ENCODE measurements at regions not wholly inside any gene's neighbourhood (a gene's known extent, or its start where the extent isn't known, plus 50 kb on each side); places are given as distances from the start of the nearest gene placed in this dataset.
"Not testable (repeated sequence)": the region's sequence is repeated elsewhere in the genome, so short reads cannot be mapped to it uniquely, and the experiment has no call there.

DNA sequence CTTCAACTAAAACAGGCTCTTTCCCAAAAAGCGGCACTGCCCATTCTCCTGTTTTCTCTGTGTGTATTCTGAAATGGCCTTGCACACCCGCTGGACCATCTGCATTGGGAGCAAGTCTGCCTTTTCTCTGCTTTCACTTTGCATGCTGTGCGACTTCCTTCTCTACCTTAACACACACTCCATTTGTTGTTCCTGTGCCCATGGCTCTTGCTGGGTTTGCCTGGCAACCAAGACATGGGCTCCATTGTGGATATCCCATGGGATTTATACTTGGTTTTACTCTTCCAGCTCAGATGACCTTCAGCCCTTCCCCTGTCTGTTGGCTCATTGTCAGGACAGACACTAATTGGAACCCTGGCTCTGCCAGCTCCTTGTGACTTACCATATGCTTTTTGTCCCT is 465.3 kb downstream of the REEP3 start:
- no peak for DNase-seq (ENCODE audit: low read depth in 4 of 4, low spot score in 3 of 4)

DNA sequence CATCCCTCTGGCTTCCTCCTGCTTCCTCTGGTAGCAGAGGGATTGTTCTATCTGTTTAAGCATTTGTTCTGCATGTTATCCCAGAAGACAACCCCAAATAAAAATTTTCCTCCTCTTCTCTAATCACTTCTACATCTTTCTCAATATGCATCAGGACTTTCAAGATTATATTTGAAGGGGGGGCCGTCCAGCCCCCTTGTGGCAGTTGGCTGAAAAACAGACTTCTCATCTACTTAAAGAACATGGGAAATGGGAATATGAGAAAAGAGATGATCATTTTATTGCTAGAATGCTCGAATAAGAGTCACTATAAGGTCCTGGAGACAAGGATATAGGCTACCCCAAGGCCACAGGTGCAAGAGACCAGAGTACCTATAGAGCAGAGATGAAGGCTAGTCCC is 466.0 kb downstream of the REEP3 start:
- DNase-seq (ENCODE audit: low read depth in 4 of 4, low spot score in 3 of 4), result no peak

DNA sequence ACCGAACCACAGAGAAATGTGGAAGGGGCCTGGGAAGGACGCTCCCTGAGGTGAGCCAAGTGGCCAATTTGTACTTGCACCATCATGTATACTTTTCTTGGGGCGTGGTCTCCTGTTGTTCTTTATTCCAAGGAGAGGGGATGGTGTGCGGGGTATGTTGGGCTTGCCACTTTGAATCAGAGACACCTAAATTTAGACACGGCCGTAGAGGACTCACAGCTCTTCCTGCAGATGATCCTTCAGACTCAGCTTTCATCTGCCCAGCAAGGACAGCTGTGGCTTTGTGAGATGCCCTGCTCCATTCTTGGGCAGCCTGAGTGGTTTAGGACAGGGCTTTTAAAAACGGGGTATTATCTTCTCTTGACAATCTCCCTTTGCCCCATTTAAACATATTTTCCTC is 473.2 kb downstream of the REEP3 start:
- no peak for DNase-seq (ENCODE audit: low read depth in 4 of 4, low spot score in 3 of 4)

DNA sequence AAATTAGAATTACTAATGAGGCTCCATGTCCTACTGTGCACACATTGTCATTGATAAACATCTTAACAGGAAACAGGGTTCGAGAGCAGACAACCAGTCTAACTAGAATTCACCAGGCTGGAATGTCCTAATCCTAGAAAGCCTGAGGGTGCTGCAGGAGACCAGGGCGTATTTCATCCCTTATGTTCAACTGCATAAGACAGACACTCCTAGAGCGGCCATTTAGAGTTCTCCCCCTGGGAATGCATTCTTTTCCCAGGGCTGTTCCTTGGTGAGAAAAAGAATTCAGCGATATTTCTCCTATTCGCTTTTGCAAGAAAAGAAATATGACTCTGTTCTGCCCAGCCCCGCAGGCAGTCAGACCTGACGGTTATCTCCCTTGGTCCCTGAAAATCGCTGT is 486.0 kb downstream of the REEP3 start:
- no peak for DNase-seq (ENCODE audit: low read depth in 4 of 4, low spot score in 3 of 4)

DNA sequence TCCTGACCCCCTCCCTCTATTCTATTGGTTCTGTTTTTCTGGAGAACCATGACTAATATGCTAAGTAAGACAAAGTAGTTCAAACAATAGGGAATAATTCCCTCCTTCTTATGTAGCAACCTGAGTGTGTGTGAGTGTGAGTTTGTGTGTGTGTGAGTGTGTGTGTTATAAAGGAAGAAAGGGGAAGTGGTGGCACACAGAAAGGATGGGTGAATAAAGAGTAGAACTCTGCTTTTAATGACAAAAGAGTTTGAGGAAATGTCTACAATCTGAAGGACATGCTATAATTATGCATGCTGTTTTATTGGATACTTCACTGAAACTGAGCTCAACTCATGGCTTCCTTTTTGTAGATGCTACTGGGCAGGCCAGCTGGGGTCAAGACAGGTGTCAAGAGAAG is 489.5 kb downstream of the REEP3 start:
- no peak for DNase-seq (ENCODE audit: low read depth in 4 of 4, low spot score in 3 of 4)

DNA sequence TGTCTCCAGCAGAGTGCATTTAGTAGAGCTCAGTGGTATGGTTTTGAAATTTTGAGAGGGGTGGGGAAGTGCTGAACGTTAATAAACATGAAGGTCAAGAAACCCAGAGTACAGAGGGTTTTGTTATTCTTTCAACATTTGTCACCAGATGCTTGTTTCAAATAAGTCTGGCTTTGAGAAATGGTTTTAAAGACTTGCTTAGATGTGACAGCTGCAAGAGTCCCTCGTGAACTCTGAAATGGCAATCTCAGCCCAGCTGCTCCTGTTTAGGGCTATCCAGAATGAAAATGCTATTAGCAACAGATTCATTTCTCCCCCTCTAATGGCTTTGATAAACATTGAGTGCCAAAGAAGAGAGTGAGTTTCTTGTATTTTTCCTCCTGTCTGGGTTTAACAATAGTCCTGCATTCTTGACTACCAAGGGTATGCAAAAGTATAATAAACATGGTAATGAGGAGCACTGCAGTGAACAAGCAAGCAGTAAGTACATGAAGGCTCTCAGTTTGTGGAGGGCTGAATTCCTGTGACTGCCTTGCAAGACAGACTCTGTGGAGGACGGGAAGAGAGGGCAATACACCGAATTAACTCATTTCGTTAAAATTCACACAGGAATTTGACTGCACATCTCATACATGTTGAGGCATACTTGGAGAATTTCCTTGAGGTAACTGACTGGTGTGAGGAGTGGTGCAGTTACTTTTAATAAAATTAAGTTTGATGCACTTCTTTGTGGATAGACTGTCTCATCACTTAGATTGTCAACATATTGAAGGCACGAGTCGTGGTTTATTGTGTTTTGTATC is 490.9 kb downstream of the REEP3 start:
- no peak for DNase-seq (ENCODE audit: low read depth in 4 of 4, low spot score in 3 of 4)

DNA sequence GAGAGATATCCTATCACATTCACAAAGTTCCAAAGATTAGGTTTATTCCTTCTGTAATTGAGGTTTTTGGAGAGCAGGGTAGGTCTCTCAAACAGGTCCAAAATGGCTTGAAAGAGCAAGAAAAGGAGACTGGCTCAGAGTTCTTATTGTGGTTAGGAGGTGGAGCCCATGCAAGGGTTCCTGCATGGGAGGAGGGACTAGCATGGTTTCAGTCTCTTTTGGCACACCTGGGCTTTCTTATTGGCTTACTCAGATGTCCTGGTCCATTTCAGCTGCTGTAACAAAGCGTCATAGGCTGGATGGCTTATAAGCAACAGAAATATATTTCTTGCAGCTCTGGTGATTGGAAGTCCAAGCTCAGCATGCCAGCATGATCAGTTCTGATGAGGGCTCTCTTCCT is 493.1 kb downstream of the REEP3 start:
- DNase-seq (ENCODE audit: low read depth in 4 of 4, low spot score in 3 of 4), result no peak

DNA sequence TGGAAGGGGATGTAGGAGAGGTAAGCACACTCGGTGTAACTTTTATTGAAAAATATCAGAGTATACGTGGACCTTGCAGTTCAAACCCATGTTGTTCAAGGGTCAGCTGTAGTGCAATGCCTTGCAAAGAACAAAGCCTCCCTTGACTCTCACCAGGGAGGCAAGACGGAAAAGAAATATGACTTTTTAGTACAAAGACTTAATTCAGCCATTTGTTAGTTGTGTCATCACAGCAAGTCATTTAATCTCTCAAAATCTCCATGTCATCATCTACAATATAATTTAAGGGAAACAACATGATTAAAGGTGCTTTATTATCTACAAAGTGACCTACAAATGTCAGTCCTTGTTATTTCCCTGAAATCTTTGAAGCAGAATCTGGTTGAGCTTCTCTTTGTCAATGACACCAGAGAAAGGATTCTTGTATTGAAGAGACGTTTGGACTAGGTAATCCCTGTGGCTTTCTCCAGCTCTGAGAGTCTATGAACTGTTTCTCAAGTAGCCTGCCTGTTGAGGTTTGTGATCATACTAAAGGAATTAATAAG is 502.8 kb downstream of the REEP3 start:
- no peak for DNase-seq (ENCODE audit: low read depth in 4 of 4, low spot score in 3 of 4)

DNA sequence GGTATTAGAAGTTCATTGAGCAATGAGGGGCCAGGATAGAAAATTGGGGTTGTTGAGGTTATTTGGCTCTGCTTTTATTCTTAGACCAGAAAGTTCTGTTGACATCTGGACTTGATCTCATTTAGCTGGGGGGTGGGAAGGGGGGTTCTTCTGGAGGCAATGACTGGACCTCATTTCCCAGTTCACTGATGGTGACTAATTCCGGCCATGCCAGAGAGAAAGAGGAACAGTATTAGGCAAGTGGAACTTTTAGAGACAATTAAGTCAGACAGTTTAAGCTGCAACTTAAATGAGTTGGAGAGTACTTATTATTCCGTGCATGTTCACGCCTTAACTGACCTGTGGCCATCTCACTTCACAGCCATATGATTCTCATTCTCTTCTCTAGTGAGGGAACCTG is 512.5 kb downstream of the REEP3 start:
- DNase-seq (ENCODE audit: low read depth in 4 of 4, low spot score in 3 of 4), result no peak

DNA sequence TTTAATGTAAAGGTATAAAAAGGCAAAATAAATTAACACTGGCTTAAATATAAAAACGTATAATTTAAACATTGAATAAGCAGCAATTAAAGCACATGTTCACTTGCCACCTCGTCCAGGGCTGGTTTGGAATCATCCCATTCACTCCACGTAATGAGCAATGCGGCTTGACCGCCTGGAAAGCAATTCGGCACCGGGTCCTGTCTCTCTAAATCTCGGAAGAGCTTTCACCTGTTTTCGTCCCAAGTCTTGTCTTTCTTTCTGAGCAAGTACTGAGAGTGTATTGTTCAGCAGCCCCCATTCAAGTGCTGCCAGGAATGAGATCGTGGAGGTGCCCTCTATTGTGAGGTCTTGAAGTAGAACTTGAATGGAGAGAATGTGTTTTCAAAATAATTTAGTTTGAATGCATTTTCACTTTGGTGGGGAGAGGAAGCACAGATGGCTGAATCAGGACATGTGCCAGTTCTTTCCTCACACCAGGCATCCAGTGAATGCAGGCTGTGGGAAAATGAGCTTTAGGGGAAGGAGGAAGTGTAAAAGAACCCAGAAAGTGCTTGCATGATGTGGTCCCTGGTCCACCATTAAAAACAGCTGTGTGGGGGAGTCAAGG is 515.2 kb downstream of the REEP3 start:
- DNase-seq (ENCODE audit: low read depth in 4 of 4, low spot score in 3 of 4), result no peak

DNA sequence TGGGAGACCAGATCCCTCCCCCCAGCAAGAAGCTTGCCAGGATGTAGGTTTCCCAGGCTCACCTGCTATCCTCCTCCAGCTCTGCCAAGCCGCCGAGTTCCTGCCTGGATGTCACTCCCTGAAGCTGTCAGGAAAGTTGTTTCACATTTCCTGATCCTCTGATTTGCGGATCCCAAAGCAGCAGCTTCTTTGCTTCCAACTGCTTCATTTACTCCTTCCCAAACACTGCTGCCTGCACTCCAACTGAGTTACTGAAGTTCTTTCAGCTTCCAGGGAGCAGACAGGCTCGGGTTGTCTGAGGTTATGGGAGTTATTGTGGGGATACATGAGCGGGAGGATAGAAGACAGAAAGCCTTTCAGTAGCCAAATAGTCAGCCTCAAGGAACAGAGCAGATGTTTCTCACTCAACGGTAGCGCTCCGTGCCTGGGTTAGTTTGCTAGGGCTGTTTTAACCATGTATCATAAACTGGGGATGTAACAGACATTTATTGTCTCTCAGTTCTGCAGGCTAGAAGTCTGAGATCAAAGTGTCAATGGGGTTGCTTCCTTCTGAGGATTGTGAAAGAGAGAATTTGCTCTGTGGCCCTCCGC is 516.0 kb downstream of the REEP3 start:
- no peak for DNase-seq (ENCODE audit: low read depth in 4 of 4, low spot score in 3 of 4)

DNA sequence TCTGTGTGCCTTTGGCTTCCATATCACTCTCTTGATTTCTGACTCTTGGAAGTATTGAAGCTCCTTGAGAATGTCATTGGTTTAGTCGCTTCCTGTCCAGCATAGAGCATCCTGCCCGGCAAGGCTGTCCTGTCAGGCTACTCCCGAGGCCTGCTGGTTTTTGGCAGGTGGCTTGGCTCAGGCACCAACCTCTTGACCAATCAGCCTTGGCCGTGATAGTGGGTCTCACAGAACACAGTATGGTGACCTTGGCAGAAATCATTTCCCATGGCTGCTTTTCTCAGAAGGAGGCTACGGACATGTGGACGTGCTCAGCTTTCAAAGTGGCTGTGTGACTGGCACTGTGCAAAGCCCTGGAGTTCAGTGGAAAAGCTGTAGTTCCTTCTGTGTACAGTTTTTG is 516.9 kb downstream of the REEP3 start:
- no peak for DNase-seq (ENCODE audit: low read depth in 4 of 4, low spot score in 3 of 4)

DNA sequence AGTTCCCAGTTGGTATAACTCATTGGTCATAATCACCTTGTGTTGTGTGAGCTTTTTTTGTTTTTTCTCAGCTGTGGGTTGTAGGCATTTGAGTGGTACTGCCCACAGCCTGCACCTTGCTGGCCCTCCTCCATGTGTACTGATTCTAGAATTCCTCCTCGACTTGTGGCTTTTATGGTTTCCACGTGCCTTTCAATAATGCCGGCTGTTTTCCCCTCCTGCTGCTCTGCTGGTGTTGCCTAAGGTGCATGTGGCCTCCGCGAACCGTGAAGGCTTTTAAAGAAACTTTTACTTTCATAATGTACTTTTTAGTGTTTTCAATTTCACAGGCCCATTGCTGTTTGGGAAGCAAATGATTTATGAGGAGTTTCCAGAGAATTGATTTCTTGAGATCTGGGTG is 518.0 kb downstream of the REEP3 start:
- no peak for DNase-seq (ENCODE audit: low read depth in 4 of 4, low spot score in 3 of 4)

DNA sequence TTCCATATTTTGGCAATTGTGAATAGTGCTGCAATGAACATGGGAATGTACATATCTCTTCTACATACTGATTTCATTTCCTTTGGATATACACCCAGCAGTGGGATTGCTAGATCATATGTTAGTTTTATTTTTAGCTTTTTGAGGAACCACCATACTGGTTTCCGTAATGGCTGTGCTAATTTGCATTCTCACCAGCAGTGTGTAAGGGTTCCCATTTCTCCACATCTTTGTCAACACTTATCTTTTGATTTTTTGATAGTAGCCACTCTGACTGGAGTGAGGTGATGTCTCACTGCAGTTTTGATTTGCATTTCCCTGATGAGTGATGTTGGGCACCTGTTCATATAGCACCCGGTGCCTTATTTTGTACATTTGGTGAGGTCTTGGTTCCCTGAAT is 519.6 kb downstream of the REEP3 start:
- DNase-seq (ENCODE audit: low read depth in 4 of 4, low spot score in 3 of 4), result no peak

DNA sequence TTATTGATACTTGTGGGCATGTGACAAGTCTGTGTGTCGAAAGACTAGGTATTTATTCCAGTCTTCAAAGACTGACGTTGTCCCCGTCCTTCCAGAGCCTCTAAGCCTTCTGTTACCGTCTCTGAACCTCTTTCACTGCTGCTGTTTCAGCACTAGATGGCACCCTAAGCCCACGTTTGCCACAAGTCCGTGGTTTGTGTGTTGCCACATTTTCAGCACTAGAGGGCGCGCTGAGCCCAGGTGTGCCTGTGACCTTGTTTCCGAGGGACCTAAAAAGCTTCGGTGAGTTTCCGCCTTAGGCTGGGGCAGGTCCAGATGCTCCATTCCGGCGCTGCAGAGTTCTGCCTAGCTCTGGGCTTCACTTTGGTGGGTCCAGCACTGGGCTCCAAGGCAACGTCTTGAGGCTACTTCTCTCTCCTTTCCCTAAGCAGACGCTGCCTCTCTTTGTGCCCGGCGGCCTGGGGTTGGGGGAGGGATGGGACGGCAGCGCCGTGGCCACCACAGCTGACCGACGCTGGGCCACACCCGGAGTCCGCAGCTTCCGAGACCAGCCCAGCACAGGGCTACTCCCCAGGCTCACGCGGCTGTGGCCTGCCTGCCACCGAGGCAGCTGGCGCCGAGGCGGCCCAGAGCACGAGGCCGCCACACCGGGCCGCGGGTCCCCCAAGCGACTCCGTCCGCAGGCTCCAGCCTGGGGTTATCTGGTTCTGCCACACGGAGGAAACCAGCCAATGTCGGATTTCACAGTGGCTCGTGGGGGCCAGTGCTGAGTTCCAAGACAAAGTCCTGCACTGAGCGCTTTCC is 520.2 kb downstream of the REEP3 start:
- DNase-seq (ENCODE audit: low read depth in 4 of 4, low spot score in 3 of 4), result peak; percentile 57 to 65 (median 62)

DNA sequence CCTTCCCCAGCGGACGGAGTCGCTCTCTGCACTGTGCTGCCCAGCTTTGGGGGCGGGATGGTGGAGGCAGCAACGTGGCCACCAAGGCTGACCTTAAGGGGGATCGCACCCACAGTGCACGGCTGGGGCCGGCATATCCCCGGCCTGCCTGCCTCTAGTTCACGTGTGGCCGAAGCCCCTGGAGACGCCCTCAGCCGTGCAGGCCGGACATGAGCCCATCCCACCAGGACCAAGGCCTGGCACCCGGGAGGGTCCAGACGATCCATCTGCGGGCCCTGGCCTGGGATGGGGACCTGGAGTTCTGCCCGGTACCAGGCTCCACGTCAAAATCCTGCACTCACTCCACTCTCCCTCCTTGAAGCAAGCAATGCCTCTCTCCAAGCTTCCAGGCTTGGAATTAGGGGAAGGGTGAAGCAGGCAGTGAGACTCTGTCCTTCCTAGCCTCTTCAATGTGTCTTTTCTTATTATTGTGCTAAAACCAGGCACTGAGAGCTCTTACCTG is 520.8 kb downstream of the REEP3 start:
- no peak for DNase-seq (ENCODE audit: low read depth in 4 of 4, low spot score in 3 of 4)

DNA sequence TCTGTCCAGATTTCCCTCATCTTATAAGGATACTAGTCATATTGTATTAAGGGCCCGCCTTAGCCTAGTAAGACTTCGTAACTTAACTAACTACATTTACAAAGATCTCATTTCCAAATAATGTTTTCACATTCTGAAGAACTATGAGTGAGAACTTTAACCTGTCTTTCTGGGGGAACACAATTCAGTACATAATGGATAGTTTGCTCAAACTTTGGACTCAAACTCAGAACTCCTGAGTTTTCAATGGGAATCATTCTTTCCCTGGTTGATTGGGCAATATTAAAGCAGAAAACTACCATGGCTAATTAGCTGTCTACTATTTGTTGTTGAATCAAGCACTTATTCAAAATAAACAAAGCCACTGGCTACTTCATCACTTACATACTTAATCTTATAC is 522.9 kb downstream of the REEP3 start:
- DNase-seq (ENCODE audit: low read depth in 4 of 4, low spot score in 3 of 4), result no peak

DNA sequence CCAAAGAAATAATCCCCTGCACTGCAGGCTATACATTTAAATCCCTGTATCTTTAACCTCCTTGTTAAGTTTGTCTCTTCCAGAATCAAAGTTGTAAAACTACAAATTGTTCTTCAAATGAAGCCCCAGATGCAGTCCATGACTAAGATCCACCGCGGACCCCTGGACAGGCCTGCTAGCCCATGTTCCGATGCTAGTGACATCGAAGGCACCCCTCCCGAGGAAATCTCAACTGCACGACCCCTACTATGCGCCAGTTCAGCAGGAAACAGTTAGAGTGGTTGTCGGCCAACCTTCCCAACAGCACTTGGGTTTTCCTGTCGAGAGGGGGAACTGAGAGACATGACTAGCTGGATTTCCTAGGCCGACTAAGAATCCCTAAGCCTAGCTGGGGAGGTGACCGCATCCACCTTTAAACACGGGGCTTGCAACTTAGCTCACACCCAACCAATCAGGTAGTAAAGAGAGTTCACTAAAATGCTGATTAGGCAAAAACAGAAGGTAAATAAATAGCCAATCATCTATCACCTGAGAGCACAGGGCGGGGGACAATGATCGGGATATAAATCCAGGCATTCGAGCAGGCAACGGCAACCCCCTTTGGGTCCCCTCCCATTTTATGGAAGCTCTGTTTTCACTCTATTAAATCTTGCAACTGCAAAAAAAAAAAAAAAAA is 523.9 kb downstream of the REEP3 start:
- DNase-seq (ENCODE audit: low read depth in 4 of 4, low spot score in 3 of 4), result not testable (repeated sequence)

DNA sequence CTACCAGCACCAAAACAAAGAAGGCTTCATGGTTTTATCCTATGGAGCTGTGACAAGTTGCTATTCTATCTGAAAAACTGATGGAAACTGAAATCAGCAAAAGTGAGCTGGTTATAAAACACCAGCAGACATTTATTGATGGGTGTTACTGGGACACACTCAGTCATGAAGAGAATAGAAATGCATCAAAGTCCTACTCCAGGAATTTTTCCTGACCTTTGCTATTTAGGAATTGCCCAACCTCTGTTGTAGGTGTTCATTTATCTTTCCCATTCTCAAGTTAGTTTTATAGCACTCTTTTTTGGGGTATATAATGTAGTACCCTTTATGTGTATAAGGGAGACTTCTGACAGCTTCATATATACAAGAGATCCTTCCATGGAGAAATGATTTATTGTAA is 533.2 kb downstream of the REEP3 start:
- no peak for DNase-seq (ENCODE audit: low read depth in 4 of 4, low spot score in 3 of 4)

DNA sequence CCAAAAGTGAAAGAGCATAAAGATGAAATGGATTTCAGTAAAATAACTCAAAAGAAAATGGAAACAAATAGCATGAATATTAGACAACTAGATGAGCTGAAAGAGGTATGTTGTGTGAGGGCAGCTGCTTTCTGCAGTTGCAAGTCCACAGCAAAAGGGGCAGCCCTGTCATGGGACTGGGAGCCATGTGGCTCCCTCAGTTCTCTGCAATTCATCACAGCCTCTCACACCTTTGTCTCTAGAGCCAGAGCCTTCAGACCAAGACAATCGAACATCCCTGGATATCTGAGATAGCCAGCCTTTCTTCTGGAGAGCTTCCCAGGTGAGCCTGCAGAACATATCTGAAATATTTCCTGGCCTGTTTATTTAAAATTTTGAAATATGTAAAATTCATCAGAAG is 538.7 kb downstream of the REEP3 start:
- DNase-seq (ENCODE audit: low read depth in 4 of 4, low spot score in 3 of 4), result no peak
